Smooth muscle cell (in vitro differentiated cells): ENCODE measurements at regions not wholly inside any gene's neighbourhood (a gene's known extent, or its start where the extent isn't known, plus 50 kb on each side); places are given as distances from the start of the nearest gene placed in this dataset.

Source experiments
- DNase-seq: peaks from one replicate; lab custom pipeline; 2025; ENCODE audit not compliant: unreplicated experiment; lab: John Stamatoyannopoulos, UW
- H2AFZ ChIP-seq: fragments of 200-600 bp; sonication (generic); 2 replicates; pipeline ENCODE4 v1.6.0; 2016; ENCODE audit warnings: antibody characterized with exemption, low read depth, mild to moderate bottlenecking
- H3F3A ChIP-seq: fragments of 200-600 bp; sonication (generic); 2 replicates; pipeline ENCODE4 v1.6.0; 2017; ENCODE audit warnings: antibody characterized with exemption, low read depth
- H3K27ac ChIP-seq: fragments of 200-600 bp; sonication (generic); 2 replicates; pipeline ENCODE4 v1.5.1; 2016; ENCODE audit warnings: low read depth, mild to moderate bottlenecking
- H3K27me3 ChIP-seq: fragments of 200-600 bp; sonication (generic); 2 replicates; pipeline ENCODE4 v1.6.1; 2016; ENCODE audit warnings: low read depth, mild to moderate bottlenecking
- H3K36me3 ChIP-seq: fragments of 200-600 bp; sonication (generic); 2 replicates; pipeline ENCODE4 v1.5.1; 2016; ENCODE audit warnings: low read depth
- H3K4me1 ChIP-seq: fragments of 200-600 bp; sonication (generic); 2 replicates; pipeline ENCODE4 v1.5.1; 2016; ENCODE audit warnings: low read depth
- H3K4me2 ChIP-seq: fragments of 200-600 bp; sonication (generic); 2 replicates; pipeline ENCODE4 v1.6.0; 2016; ENCODE audit warnings: mild to moderate bottlenecking
- H3K4me3 ChIP-seq: fragments of 200-600 bp; sonication (generic); 2 replicates; pipeline ENCODE4 v1.5.1; 2016; ENCODE audit warnings: mild to moderate bottlenecking
- H3K79me2 ChIP-seq: fragments of 200-600 bp; sonication (generic); 2 replicates; pipeline ENCODE4 v1.6.0; 2016; ENCODE audit warnings: low read depth, mild to moderate bottlenecking
- H3K9ac ChIP-seq: fragments of 200-600 bp; sonication (generic); 2 replicates; pipeline ENCODE4 v1.6.0; 2016; ENCODE audit warnings: low read depth
- H3K9me3 ChIP-seq: fragments of 200-600 bp; sonication (generic); replicated peaks from 2 replicates; pipeline ENCODE4 v1.5.1; 2016; ENCODE audit warnings: low read depth
- H4K20me1 ChIP-seq: fragments of 200-600 bp; sonication (generic); 2 replicates; pipeline ENCODE4 v1.6.0; 2016; ENCODE audit warnings: low read depth
- WGBS: methylation state at CpG from one replicate; pipeline ENCODE4 v1.1.7; 2016; ENCODE audit warnings: low lambda C conversion rate; 5-methylcytosine and 5-hydroxymethylcytosine counted together
- TF ChIP-seq, protein P1 (sequence below): fragments of 200-600 bp; sonication (generic); IDR thresholded peaks from 2 replicates; pipeline ENCODE4 v1.5.1; 2017; ENCODE audit warnings: borderline replicate concordance, mild to moderate bottlenecking, antibody characterized with exemption; ENCODE audit not compliant: insufficient read depth, poor library complexity, severe bottlenecking

DNA sequence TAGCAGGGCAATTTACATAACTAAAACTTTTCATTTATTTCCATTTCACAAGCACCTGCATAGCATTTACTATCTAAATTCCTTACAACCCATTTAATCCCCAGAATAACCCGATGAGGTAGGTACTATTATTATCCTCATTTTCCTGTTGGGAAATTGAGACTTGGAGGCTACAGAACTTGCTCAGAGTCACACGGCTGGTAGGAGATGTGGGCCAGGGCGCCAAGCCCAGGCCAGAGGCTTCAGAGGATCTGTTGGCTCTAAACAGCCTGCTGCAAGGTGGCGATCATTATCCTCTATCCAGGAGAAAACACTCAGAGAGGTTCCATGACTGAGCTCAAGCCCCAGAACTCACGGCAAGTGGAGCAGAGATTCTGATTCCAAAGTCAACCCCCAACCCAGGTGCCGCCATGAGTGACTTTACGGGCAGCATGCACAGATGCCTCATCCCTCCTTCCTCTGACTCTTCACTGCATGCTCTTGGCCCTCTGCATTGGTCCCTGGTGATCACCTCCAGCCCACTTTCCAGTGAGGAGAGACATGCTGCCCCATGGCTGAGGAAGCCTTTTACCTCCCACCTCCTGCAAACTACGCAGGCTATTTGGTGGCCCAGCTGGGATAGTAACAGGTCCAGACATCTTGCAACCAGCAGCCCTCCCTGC, 168.4 kb upstream of the FSTL4 start:
- Histone ChIP-seq H3K9me3 (no peaks in the 10 kb centered on the region), H3K4me2 (no peak overlapping the region), H3K27me3 (no peaks in the 10 kb centered on the region), H3K4me3 (no peak overlapping the region), H3K27ac (no peak overlapping the region), H3K79me2 (no peaks in the 10 kb centered on the region), H2AFZ (no peak overlapping the region), H4K20me1 (no peaks in the 10 kb centered on the region), H3F3A (no peaks in the 10 kb centered on the region), H3K4me1 (no peaks in the 10 kb centered on the region), H3K9ac (no peak overlapping the region), H3K36me3 (no peaks in the 10 kb centered on the region)
- no peak for DNase-seq
- TF ChIP-seq, protein P1, sequence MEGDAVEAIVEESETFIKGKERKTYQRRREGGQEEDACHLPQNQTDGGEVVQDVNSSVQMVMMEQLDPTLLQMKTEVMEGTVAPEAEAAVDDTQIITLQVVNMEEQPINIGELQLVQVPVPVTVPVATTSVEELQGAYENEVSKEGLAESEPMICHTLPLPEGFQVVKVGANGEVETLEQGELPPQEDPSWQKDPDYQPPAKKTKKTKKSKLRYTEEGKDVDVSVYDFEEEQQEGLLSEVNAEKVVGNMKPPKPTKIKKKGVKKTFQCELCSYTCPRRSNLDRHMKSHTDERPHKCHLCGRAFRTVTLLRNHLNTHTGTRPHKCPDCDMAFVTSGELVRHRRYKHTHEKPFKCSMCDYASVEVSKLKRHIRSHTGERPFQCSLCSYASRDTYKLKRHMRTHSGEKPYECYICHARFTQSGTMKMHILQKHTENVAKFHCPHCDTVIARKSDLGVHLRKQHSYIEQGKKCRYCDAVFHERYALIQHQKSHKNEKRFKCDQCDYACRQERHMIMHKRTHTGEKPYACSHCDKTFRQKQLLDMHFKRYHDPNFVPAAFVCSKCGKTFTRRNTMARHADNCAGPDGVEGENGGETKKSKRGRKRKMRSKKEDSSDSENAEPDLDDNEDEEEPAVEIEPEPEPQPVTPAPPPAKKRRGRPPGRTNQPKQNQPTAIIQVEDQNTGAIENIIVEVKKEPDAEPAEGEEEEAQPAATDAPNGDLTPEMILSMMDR, result no peak
- 96% methylated on average over 8 of the region's 8 CpGs for WGBS

DNA sequence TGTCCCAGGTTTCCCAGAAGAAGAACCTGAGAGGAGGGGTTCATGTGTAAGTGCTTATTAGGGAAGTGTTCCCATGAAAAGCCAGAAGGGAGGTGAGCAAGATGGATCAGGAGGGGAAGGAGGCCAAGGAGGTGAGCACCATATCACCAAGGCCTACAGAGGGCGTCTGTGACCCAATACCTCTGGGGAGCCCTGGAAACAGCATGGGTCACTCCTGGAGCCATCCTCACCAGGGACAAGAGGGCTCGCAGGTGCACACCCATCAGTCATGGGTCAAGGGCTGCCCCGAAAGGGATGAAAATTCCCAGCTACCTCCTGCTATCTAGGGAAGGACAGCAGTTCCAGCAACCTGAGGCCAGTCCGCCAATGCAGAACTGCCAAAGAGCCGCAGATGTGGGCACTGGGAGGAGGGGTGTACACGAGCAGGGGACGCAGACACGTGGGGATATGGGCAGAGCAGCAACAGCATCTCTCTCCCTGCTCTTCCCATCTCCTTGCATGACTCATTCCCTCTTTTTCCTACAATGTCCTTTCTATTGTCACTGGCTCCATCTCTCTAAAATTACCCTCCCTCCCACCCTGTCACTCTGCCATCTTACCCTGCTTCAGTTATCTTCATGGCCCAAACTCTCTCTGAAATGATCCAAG, 167.6 kb upstream of the FSTL4 start:
- Histone ChIP-seq H3K27me3 (no peaks in the 10 kb centered on the region), H3K4me2 (no peak overlapping the region), H3K27ac (no peak overlapping the region), H3K4me3 (no peak overlapping the region), H4K20me1 (no peaks in the 10 kb centered on the region), H3K36me3 (no peaks in the 10 kb centered on the region), H3K4me1 (no peaks in the 10 kb centered on the region), H3K9me3 (no peaks in the 10 kb centered on the region), H3F3A (no peaks in the 10 kb centered on the region), H2AFZ (no peak overlapping the region), H3K79me2 (no peaks in the 10 kb centered on the region), H3K9ac (no peak overlapping the region)
- no peak for DNase-seq
- TF ChIP-seq, protein P1, result no peak
- 89% methylated on average over 8 of the region's 8 CpGs for WGBS

DNA sequence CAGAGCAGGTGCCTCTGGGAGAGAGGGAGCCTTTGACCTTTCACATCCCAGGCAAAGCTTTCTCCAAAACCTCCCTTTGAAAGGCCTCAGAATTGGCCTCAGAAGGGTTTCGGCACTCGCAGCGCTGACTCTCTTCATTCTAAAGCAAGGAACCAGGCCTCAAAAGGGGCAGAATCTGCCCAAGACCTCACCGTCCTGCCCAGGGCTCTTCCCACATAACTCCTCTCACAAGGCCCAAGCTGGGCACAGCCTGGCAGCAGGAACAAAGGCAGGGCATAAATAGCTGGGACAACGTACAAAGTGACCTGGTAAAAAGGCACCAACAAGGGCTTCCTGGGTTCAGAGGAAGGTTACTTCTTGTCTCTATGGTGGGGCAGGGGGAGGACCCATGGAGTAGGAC, 166.3 kb upstream of the FSTL4 start:
- Histone ChIP-seq H3K36me3 (no peaks in the 10 kb centered on the region), H3F3A (no peaks in the 10 kb centered on the region), H3K4me1 (no peaks in the 10 kb centered on the region), H3K27ac (no peak overlapping the region), H4K20me1 (no peaks in the 10 kb centered on the region), H3K79me2 (no peaks in the 10 kb centered on the region), H2AFZ (no peak overlapping the region), H3K4me2 (no peak overlapping the region), H3K9ac (no peak overlapping the region), H3K27me3 (no peaks in the 10 kb centered on the region), H3K9me3 (no peaks in the 10 kb centered on the region), H3K4me3 (no peak overlapping the region)
- DNase-seq, result no peak
- TF ChIP-seq, protein P1, result no peak
- WGBS, result 74% methylated on average over 5 of the region's 5 CpGs

DNA sequence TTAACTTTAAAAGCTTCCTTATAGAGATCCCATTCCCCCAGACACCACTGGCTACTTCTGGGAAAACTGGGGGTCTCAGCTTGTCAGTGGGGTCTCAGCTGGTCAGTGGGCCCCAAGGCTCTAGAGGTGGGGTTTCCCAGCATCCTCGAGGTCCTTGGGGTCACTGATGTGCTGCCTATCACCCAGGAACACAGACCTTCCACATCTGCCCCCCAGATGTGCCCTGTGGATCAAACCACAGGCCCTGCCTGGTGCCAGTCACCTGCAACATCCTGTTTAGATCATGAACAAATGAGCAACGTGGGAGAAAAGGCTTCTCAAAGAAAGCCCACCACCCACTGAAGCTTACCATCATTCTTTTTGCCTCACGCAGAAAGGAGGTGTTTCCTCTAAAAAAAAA, 165.6 kb upstream of the FSTL4 start:
- Histone ChIP-seq H3K4me1 (no peaks in the 10 kb centered on the region), H3K9ac (no peak overlapping the region), H3K4me2 (no peak overlapping the region), H2AFZ (no peak overlapping the region), H3K36me3 (no peaks in the 10 kb centered on the region), H3K4me3 (no peak overlapping the region), H3K79me2 (no peaks in the 10 kb centered on the region), H3K27me3 (no peaks in the 10 kb centered on the region), H3F3A (no peaks in the 10 kb centered on the region), H4K20me1 (no peaks in the 10 kb centered on the region), H3K9me3 (no peaks in the 10 kb centered on the region), H3K27ac (no peak overlapping the region)
- no peak for DNase-seq
- TF ChIP-seq, protein P1, result no peak
- 66% methylated on average over 3 of the region's 3 CpGs for WGBS
